Heart left ventricle (tissue), 13 donors: ENCODE measurements at regions not wholly inside any gene's neighbourhood (a gene's known extent, or its start where the extent isn't known, plus 50 kb on each side); places are given as distances from the start of the nearest gene placed in this dataset.

ENCODE experiments used
- POLR2A ChIP-seq, 2 donors: fragments of 450-650 bp; IDR thresholded peaks; one replicate each; pipeline ENCODE4 v1.6.1; 2017; ENCODE audit warnings: antibody characterized with exemption in 2 of 2, mild to moderate bottlenecking in 2 of 2, moderate library complexity in 2 of 2
- TF ChIP-seq, protein P1 (sequence below), 12 donors: fragments of 200-600 bp; sonication (generic) in 4 of 12; IDR thresholded peaks; one replicate each; pipeline versions ENCODE4 v1.5.0 to v1.8.0; 2018 to 2022; ENCODE audit warnings: antibody characterized with exemption in 12 of 12, mild to moderate bottlenecking in 5 of 12
- donor health status: ischemic (EF 13 %, LVEDD 7.1; RV severe dilation, severe dysfunction).
- donor health status: DM: no; HTN: yes; CAD: no.
- donor health status: DM: no; HTN: no; CAD: no.
- donor health status: ischemic (EF 25% LVEDD 6.9; RV normal size, moderate dysfunction).
- donor health status: ischemic (EF 25% LVEDD 5.7; RV mildly dilated, moderate dysfunction).
- donor health status: ischemic (EF 35%, LVEDD 5.7; RV mildly dilated, moderate dysfunction).
- donor health status: nonischemic (EF 11% LVEDD 7.7; RV severe dilation, severe dysfunction).
- donor health status: DM: yes; HTN: yes; CAD: no.
- donor health status: PGD.
- donor health status: ischemic (EF 29% LVEDD 5.4; RV normal size, mild dysfunction).
- donor health status: nonischemic (EF 23%, LVEDD 6.1; RV moderate dilation, normal function).

DNA sequence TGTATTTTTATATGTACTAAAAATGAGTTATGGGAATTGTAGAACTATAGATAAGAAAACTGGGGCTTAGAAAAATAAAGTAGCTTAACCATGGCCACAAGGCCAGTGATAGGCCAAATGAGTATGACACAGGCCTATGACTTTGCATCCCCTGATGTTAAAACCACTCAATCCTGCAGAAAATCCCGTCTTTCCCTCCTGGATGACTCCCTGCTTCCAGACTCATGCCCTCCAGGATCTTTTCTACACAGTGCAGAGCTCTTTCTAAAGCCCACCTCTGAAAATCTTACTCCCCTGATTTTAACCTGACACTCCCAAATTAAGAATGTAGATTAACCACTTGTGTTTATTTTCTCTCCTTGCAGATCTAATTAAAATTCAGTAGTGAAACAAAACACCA lies 489.2 kb upstream of the LRRN3 start:
- TF ChIP-seq, protein P1, sequence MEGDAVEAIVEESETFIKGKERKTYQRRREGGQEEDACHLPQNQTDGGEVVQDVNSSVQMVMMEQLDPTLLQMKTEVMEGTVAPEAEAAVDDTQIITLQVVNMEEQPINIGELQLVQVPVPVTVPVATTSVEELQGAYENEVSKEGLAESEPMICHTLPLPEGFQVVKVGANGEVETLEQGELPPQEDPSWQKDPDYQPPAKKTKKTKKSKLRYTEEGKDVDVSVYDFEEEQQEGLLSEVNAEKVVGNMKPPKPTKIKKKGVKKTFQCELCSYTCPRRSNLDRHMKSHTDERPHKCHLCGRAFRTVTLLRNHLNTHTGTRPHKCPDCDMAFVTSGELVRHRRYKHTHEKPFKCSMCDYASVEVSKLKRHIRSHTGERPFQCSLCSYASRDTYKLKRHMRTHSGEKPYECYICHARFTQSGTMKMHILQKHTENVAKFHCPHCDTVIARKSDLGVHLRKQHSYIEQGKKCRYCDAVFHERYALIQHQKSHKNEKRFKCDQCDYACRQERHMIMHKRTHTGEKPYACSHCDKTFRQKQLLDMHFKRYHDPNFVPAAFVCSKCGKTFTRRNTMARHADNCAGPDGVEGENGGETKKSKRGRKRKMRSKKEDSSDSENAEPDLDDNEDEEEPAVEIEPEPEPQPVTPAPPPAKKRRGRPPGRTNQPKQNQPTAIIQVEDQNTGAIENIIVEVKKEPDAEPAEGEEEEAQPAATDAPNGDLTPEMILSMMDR (IDR thresholded peaks at IDR 0.05) = no peak
- TF ChIP-seq POLR2A (IDR thresholded peaks at IDR 0.05) = no peak
